Liver (tissue), 8 donors: ENCODE measurements at regions not wholly inside any gene's neighbourhood (a gene's known extent, or its start where the extent isn't known, plus 50 kb on each side); places are given as distances from the start of the nearest gene placed in this dataset.

Source experiments
- DNase-seq: peaks from one replicate; pipeline ENCODE4 v3.0.0-alpha.2; 2017; ENCODE audit warnings: low spot score
- H3K27ac ChIP-seq, 2 donors: one replicate each; pipeline ENCODE4 v1.7.0; 2013; ENCODE audit warnings: inconsistent platforms in 2 of 2, low read length in 2 of 2, control low read depth in 1 of 2, low read depth in 1 of 2, mild to moderate bottlenecking in 1 of 2
- H3K27me3 ChIP-seq, 4 donors: one replicate each; pipeline versions ENCODE4 v1.6.1 to v1.7.0; 2013; ENCODE audit warnings: low read length in 3 of 4, inconsistent platforms in 1 of 4, mild to moderate bottlenecking in 1 of 4, moderate library complexity in 1 of 4; ENCODE audit not compliant: control insufficient read depth in 4 of 4, insufficient read depth in 4 of 4
- H3K36me3 ChIP-seq, 4 donors: one replicate each; pipeline versions ENCODE4 v1.6.1 to v1.7.0; 2013; ENCODE audit warnings: low read length in 3 of 4, mild to moderate bottlenecking in 3 of 4, low read depth in 1 of 4, moderate library complexity in 1 of 4; ENCODE audit not compliant: control insufficient read depth in 4 of 4, insufficient read depth in 3 of 4
- H3K4me1 ChIP-seq, 4 donors: one replicate each; pipeline versions ENCODE4 v1.6.1 to v1.7.0; 2013; ENCODE audit warnings: low read length in 3 of 4, mild to moderate bottlenecking in 3 of 4, moderate library complexity in 1 of 4; ENCODE audit not compliant: control insufficient read depth in 4 of 4, insufficient read depth in 4 of 4
- H3K4me3 ChIP-seq, 3 donors: one replicate each; pipeline versions ENCODE4 v1.6.1 to v1.7.0; 2013; ENCODE audit warnings: low read length in 3 of 3, control low read depth in 1 of 3, low read depth in 1 of 3, mild to moderate bottlenecking in 1 of 3
- H3K9ac ChIP-seq, 2 donors: one replicate each; pipeline ENCODE4 v1.7.0; 2013; ENCODE audit warnings: low read length in 2 of 2, mild to moderate bottlenecking in 2 of 2, moderate library complexity in 2 of 2, control low read depth in 1 of 2, low read depth in 1 of 2
- H3K9me3 ChIP-seq, 4 donors: one replicate each; pipeline versions ENCODE4 v1.6.1 to v1.7.0; 2013; ENCODE audit warnings: low read length in 3 of 4; ENCODE audit not compliant: control insufficient read depth in 4 of 4
- FOXA1 ChIP-seq: IDR thresholded peaks from 2 replicates; pipeline ENCODE4 v1.6.1; 2016; ENCODE audit warnings: antibody characterized with exemption
- FOXA2 ChIP-seq: IDR thresholded peaks from 2 replicates; pipeline ENCODE4 v1.6.1; 2016; ENCODE audit warnings: antibody characterized with exemption
- GABPA ChIP-seq, 2 donors: IDR thresholded peaks in 1 of 2; conservative IDR thresholded peaks in 1 of 2; 2 replicates each; pipeline ENCODE4 v1.6.1; 2016; ENCODE audit warnings: antibody characterized with exemption in 2 of 2, mild to moderate bottlenecking in 1 of 2, moderate library complexity in 1 of 2
- JUND ChIP-seq, 2 donors: IDR thresholded peaks; 2 replicates each; pipeline ENCODE4 v1.6.1; 2016; ENCODE audit warnings: antibody characterized with exemption in 2 of 2
- NR2F2 ChIP-seq: IDR thresholded peaks from 2 replicates; pipeline ENCODE4 v1.6.1; 2016; ENCODE audit warnings: antibody characterized with exemption
- RAD21 ChIP-seq, 2 donors: IDR thresholded peaks; 2 replicates each; pipeline ENCODE4 v1.6.1; 2016; ENCODE audit warnings: antibody characterized with exemption in 2 of 2, mild to moderate bottlenecking in 2 of 2
- RXRA ChIP-seq, 2 donors: IDR thresholded peaks; 2 replicates each; pipeline ENCODE4 v1.6.1; 2017 to 2018; ENCODE audit warnings: antibody characterized with exemption in 2 of 2, mild to moderate bottlenecking in 1 of 2
- SP1 ChIP-seq: IDR thresholded peaks from 2 replicates; pipeline ENCODE4 v1.6.1; 2018; ENCODE audit warnings: antibody characterized with exemption, mild to moderate bottlenecking
- TAF1 ChIP-seq: conservative IDR thresholded peaks from 2 replicates; pipeline ENCODE4 v1.6.1; 2016; ENCODE audit warnings: antibody characterized with exemption, mild to moderate bottlenecking
- YY1 ChIP-seq: IDR thresholded peaks from 2 replicates; pipeline ENCODE4 v1.6.1; 2016; ENCODE audit warnings: antibody characterized with exemption, mild to moderate bottlenecking
- WGBS: extraction: QIAGEN DNeasy Blood & Tissue Kit; methylation state at CpG from one replicate; pipeline ENCODE4 v1.1.7; 2013; 5-methylcytosine and 5-hydroxymethylcytosine counted together
- TF ChIP-seq, protein P1 (sequence below): IDR thresholded peaks from 2 replicates; pipeline ENCODE4 v1.6.1; 2016; ENCODE audit warnings: antibody characterized with exemption, mild to moderate bottlenecking
- TF ChIP-seq, protein P2 (sequence below): fragments of 150-350 bp; IDR thresholded peaks from 2 replicates; pipeline ENCODE4 v1.5.1; 2017; ENCODE audit warnings: improper control_type of control experiment, low read depth, low read length; ENCODE audit not compliant: missing input control
- TF ChIP-seq, protein P3 (sequence below): IDR thresholded peaks from 2 replicates; pipeline ENCODE4 v1.6.1; 2016; ENCODE audit warnings: antibody characterized with exemption
- TF ChIP-seq, protein P4 (sequence below): IDR thresholded peaks from 2 replicates; pipeline ENCODE4 v1.6.1; 2016; ENCODE audit warnings: antibody characterized with exemption
- TF ChIP-seq, protein P5 (sequence below): IDR thresholded peaks from 2 replicates; pipeline ENCODE4 v1.6.1; 2016; ENCODE audit warnings: antibody characterized with exemption
- donor health status: healthy.
- donor health status: healthy.
- donor health status: healthy.
- donor health status: healthy.
- donor health status: healthy.

DNA sequence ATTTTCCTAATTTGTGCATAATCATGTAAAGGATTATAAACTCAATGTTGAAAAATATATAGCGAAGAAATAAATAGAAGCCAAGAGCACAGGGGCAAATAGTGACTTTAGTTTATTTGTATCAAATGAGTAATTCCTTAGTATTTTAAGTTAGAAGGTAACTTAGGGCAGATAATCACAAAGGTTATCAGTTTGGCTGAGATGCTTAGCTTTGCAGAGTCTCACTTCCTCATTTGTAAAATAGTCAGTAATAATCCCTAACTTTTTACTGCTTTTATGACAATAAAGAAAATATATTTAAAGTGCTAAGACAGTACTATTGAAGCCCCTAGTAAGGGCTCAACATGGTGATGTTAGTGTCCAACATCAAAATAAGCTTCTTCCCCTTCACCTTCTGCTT is 297.4 kb upstream of the TUSC1 start:
- WGBS, result 84% methylated on average over 1 of the region's 1 CpG

DNA sequence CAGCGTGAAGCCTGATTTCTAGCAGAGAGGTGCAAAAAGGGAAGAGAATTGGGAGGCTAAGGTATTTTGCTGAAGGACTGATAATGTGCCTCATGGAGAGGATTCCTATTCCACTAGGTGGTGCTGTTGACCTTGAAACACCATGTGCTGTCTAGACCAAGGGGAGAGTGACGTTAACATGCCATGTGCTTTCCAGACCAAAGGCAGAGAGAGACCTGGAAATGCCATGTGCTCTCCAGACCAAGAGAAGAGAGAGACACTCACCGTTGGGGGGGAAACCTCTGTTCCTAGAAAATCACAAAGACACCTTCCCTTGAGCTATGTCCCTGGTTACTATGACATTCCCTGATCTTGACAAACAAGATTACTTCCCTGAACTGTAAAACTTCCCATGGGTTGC is 286.0 kb upstream of the TUSC1 start:
- H3K36me3 ChIP-seq, result no peaks in the 10 kb centered on the region
- H3K4me1 ChIP-seq, result no peaks in the 10 kb centered on the region
- H3K27ac ChIP-seq, result no peak overlapping the region
- no peak overlapping the region for H3K9ac ChIP-seq
- TF ChIP-seq JUND (IDR thresholded peaks at IDR 0.05) (no peak), GABPA (IDR thresholded peaks at IDR 0.05 in 1 of 2, conservative IDR thresholded peaks at IDR 0.05 in 1 of 2) (no peak), YY1 (no peak), TAF1 (no peak), RAD21 (IDR thresholded peaks at IDR 0.05) (peak; percentile 69 to 75), FOXA1 (no peak), NR2F2 (no peak), SP1 (no peak)
- TF ChIP-seq, protein P1, sequence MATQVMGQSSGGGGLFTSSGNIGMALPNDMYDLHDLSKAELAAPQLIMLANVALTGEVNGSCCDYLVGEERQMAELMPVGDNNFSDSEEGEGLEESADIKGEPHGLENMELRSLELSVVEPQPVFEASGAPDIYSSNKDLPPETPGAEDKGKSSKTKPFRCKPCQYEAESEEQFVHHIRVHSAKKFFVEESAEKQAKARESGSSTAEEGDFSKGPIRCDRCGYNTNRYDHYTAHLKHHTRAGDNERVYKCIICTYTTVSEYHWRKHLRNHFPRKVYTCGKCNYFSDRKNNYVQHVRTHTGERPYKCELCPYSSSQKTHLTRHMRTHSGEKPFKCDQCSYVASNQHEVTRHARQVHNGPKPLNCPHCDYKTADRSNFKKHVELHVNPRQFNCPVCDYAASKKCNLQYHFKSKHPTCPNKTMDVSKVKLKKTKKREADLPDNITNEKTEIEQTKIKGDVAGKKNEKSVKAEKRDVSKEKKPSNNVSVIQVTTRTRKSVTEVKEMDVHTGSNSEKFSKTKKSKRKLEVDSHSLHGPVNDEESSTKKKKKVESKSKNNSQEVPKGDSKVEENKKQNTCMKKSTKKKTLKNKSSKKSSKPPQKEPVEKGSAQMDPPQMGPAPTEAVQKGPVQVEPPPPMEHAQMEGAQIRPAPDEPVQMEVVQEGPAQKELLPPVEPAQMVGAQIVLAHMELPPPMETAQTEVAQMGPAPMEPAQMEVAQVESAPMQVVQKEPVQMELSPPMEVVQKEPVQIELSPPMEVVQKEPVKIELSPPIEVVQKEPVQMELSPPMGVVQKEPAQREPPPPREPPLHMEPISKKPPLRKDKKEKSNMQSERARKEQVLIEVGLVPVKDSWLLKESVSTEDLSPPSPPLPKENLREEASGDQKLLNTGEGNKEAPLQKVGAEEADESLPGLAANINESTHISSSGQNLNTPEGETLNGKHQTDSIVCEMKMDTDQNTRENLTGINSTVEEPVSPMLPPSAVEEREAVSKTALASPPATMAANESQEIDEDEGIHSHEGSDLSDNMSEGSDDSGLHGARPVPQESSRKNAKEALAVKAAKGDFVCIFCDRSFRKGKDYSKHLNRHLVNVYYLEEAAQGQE, result no peak
- TF ChIP-seq, protein P2, sequence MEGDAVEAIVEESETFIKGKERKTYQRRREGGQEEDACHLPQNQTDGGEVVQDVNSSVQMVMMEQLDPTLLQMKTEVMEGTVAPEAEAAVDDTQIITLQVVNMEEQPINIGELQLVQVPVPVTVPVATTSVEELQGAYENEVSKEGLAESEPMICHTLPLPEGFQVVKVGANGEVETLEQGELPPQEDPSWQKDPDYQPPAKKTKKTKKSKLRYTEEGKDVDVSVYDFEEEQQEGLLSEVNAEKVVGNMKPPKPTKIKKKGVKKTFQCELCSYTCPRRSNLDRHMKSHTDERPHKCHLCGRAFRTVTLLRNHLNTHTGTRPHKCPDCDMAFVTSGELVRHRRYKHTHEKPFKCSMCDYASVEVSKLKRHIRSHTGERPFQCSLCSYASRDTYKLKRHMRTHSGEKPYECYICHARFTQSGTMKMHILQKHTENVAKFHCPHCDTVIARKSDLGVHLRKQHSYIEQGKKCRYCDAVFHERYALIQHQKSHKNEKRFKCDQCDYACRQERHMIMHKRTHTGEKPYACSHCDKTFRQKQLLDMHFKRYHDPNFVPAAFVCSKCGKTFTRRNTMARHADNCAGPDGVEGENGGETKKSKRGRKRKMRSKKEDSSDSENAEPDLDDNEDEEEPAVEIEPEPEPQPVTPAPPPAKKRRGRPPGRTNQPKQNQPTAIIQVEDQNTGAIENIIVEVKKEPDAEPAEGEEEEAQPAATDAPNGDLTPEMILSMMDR, result peak; percentile 35
- TF ChIP-seq, protein P3, sequence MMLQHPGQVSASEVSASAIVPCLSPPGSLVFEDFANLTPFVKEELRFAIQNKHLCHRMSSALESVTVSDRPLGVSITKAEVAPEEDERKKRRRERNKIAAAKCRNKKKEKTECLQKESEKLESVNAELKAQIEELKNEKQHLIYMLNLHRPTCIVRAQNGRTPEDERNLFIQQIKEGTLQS, result no peak
- TF ChIP-seq, protein P4, sequence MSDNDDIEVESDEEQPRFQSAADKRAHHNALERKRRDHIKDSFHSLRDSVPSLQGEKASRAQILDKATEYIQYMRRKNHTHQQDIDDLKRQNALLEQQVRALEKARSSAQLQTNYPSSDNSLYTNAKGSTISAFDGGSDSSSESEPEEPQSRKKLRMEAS, result peak; percentile 25
- H3K9me3 ChIP-seq, result peaks cover 0 to 4% (median 0%) of the 10 kb centered on the region in 4 donors
- no peak overlapping the region for H3K4me3 ChIP-seq
- WGBS, result 34% methylated on average over 3 of the region's 3 CpGs
- H3K27me3 ChIP-seq, result peaks cover 0 to 2% (median 0%) of the 10 kb centered on the region in 4 donors
- DNase-seq, result no peak

More for the DNA sequence above, 297.4 kb upstream of the TUSC1 start:
- H3K4me1 ChIP-seq, result no peaks in the 10 kb centered on the region
- no peaks in the 10 kb centered on the region for H3K9me3 ChIP-seq
- no peak for DNase-seq
- no peak overlapping the region for H3K9ac ChIP-seq
- H3K27ac ChIP-seq, result no peak overlapping the region
- TF ChIP-seq, protein P4, result no peak
- TF ChIP-seq, protein P5, sequence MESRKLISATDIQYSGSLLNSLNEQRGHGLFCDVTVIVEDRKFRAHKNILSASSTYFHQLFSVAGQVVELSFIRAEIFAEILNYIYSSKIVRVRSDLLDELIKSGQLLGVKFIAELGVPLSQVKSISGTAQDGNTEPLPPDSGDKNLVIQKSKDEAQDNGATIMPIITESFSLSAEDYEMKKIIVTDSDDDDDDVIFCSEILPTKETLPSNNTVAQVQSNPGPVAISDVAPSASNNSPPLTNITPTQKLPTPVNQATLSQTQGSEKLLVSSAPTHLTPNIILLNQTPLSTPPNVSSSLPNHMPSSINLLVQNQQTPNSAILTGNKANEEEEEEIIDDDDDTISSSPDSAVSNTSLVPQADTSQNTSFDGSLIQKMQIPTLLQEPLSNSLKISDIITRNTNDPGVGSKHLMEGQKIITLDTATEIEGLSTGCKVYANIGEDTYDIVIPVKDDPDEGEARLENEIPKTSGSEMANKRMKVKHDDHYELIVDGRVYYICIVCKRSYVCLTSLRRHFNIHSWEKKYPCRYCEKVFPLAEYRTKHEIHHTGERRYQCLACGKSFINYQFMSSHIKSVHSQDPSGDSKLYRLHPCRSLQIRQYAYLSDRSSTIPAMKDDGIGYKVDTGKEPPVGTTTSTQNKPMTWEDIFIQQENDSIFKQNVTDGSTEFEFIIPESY, result no peak
- no peak for TF ChIP-seq FOXA2
- no peak for TF ChIP-seq NR2F2
- no peak for TF ChIP-seq RAD21 (IDR thresholded peaks at IDR 0.05)
- TF ChIP-seq, protein P1, result no peak
- no peak for TF ChIP-seq GABPA (IDR thresholded peaks at IDR 0.05 in 1 of 2, conservative IDR thresholded peaks at IDR 0.05 in 1 of 2)
- no peak for TF ChIP-seq RXRA (IDR thresholded peaks at IDR 0.05)
- H3K36me3 ChIP-seq, result no peaks in the 10 kb centered on the region
- H3K4me3 ChIP-seq, result no peak overlapping the region
- H3K27me3 ChIP-seq, result peaks cover 0 to 3% (median 0%) of the 10 kb centered on the region in 4 donors
